Natural killer cell (primary cell): ENCODE measurements at regions not wholly inside any gene's neighbourhood (a gene's known extent, or its start where the extent isn't known, plus 50 kb on each side); places are given as distances from the start of the nearest gene placed in this dataset.

Experiments
- ATAC-seq, 3 donors: fragments of 150-1000 bp in 2 of 3; fragments of 200-7000 bp in 1 of 3; cut with Tn5 transposase; 1 replicate in 1 of 3; 2 replicates in 2 of 3; pipeline ENCODE4 v1.10.0; 2021; ENCODE audit warnings: mild to moderate bottlenecking in 2 of 3, moderate library complexity in 2 of 3
- DNase-seq, 2 donors: peaks; one replicate each; pipeline versions ENCODE4 v3.0.0 to v3.0.0-alpha.2; 2013 to 2021; ENCODE audit warnings: mixed read lengths in 1 of 2
- H3K27ac ChIP-seq: one replicate; pipeline ENCODE4 v1.5.1; 2013; ENCODE audit warnings: mild to moderate bottlenecking, low read length
- H3K27me3 ChIP-seq: one replicate; pipeline ENCODE4 v1.6.1; 2013; ENCODE audit warnings: low read length; ENCODE audit not compliant: control insufficient read depth, insufficient read depth
- H3K36me3 ChIP-seq: one replicate; pipeline ENCODE4 v1.6.1; 2013; ENCODE audit warnings: low read length; ENCODE audit not compliant: control insufficient read depth, insufficient read depth
- H3K4me1 ChIP-seq: one replicate; pipeline ENCODE4 v1.6.1; 2013; ENCODE audit warnings: low read length; ENCODE audit not compliant: control insufficient read depth, insufficient read depth
- H3K4me3 ChIP-seq: one replicate; pipeline ENCODE4 v1.5.1; 2013; ENCODE audit warnings: low read length
- H3K9me3 ChIP-seq: one replicate; pipeline ENCODE4 v1.6.1; 2013; ENCODE audit warnings: low read length; ENCODE audit not compliant: control insufficient read depth, insufficient read depth
- H3K27ac Mint-ChIP-seq, 2 donors: one replicate each; pipeline ENCODE4 v1.8.0; 2022; ENCODE audit warnings: mild to moderate bottlenecking in 2 of 2, mixed read lengths in 2 of 2, moderate library complexity in 1 of 2
- H3K27me3 Mint-ChIP-seq, 2 donors: one replicate each; pipeline ENCODE4 v1.8.0; 2022; ENCODE audit warnings: low read depth in 2 of 2, mixed read lengths in 2 of 2
- H3K36me3 Mint-ChIP-seq: one replicate; pipeline ENCODE4 v1.8.0; 2022; ENCODE audit warnings: mixed read lengths
- H3K4me1 Mint-ChIP-seq, 2 donors: one replicate each; pipeline ENCODE4 v1.8.0; 2022; ENCODE audit warnings: mixed read lengths in 2 of 2
- H3K4me3 Mint-ChIP-seq: one replicate; pipeline ENCODE4 v1.8.0; 2022; ENCODE audit warnings: mild to moderate bottlenecking, moderate library complexity, mixed read lengths
- H3K9me3 Mint-ChIP-seq, 2 donors: one replicate each; pipeline ENCODE4 v1.8.0; 2022; ENCODE audit warnings: mixed read lengths in 2 of 2
- CTCF ChIP-seq: fragments of 200-600 bp; IDR thresholded peaks from one replicate; pipeline ENCODE4 v1.8.0; 2022; ENCODE audit warnings: antibody characterized with exemption
- WGBS: methylation state at CpG from one replicate; pipeline ENCODE4 v1.1.7; 2013; ENCODE audit warnings: missing lambda C conversion rate; ENCODE audit not compliant: insufficient coverage; 5-methylcytosine and 5-hydroxymethylcytosine counted together
- intact Hi-C: fragments of 100-400 bp; cut with micrococcal nuclease; formaldehyde crosslinking; loops from one replicate; pipeline ENCODE4 v1.14.2; 2022

GRCh38 chr2:75407038-75407530, 153.7 kb downstream of the EVA1A start:
- intact Hi-C loops, result loop anchor here (10.0 kb wide), 1 partner anchor 692 kb away; no protein-coding TSS in a partner anchor
- no peaks in the 10 kb centered on the region for H3K4me1 ChIP-seq
- Mint-ChIP-seq H3K36me3 (no peaks in the 10 kb centered on the region), H3K4me3 (no peak overlapping the region), H3K9me3 (no peaks in the 10 kb centered on the region), H3K27me3 (peaks cover 13 to 30% of the 10 kb centered on the region in 2 donors), H3K4me1 (no peaks in the 10 kb centered on the region), H3K27ac (no peak overlapping the region)
- WGBS, result no CpG with 5 or more reads among the region's 3 CpGs
- no peaks in the 10 kb centered on the region for H3K9me3 ChIP-seq
- H3K4me3 ChIP-seq, result no peak overlapping the region
- no peak for TF ChIP-seq CTCF
- H3K36me3 ChIP-seq, result no peaks in the 10 kb centered on the region
- H3K27ac ChIP-seq, result no peak overlapping the region
- no peak for ATAC-seq
- no peak for DNase-seq
- no peaks in the 10 kb centered on the region for H3K27me3 ChIP-seq

GRCh38 chr2:75406131-75406581, 154.6 kb downstream of the EVA1A start:
- no CpG with 5 or more reads among the region's 1 CpG for WGBS

GRCh38 chr2:75405000-75405399, 155.7 kb downstream of the EVA1A start:
- H3K27me3 Mint-ChIP-seq, result peaks cover 13 to 33% of the 10 kb centered on the region in 2 donors
- H3K9me3 Mint-ChIP-seq, result no peaks in the 10 kb centered on the region
- no peak overlapping the region for H3K27ac Mint-ChIP-seq
- 78% methylated on average over 3 of the region's 3 CpGs for WGBS
- H3K4me1 Mint-ChIP-seq, result no peaks in the 10 kb centered on the region
- ATAC-seq, result no peak
- Histone ChIP-seq H3K27me3 (no peaks in the 10 kb centered on the region), H3K36me3 (no peaks in the 10 kb centered on the region), H3K4me3 (no peak overlapping the region), H3K4me1 (no peaks in the 10 kb centered on the region), H3K9me3 (no peaks in the 10 kb centered on the region), H3K27ac (no peak overlapping the region)
- no peak for TF ChIP-seq CTCF
- H3K36me3 Mint-ChIP-seq, result no peaks in the 10 kb centered on the region
- no peak overlapping the region for H3K4me3 Mint-ChIP-seq
- no peak for DNase-seq
- intact Hi-C loops, result loop anchor here (1.0 to 10.0 kb wide), 2 partner anchors 486 to 690 kb away; no protein-coding TSS in a partner anchor

More at GRCh38 chr2:75406131-75406581, 154.6 kb downstream of the EVA1A start:
- Mint-ChIP-seq H3K27ac (no peak overlapping the region), H3K4me3 (no peak overlapping the region), H3K27me3 (peaks cover 13 to 37% of the 10 kb centered on the region in 2 donors), H3K36me3 (no peaks in the 10 kb centered on the region), H3K9me3 (no peaks in the 10 kb centered on the region), H3K4me1 (no peaks in the 10 kb centered on the region)
- Histone ChIP-seq H3K9me3 (no peaks in the 10 kb centered on the region), H3K27ac (no peak overlapping the region), H3K4me1 (no peaks in the 10 kb centered on the region), H3K27me3 (no peaks in the 10 kb centered on the region), H3K36me3 (no peaks in the 10 kb centered on the region), H3K4me3 (no peak overlapping the region)
- ATAC-seq (no peak), DNase-seq (no peak)
- intact Hi-C loops, result loop anchor here (10.0 kb wide), 1 partner anchor 691 kb away; no protein-coding TSS in a partner anchor
- no peak for TF ChIP-seq CTCF

GRCh38 chr2:75403991-75404428, 156.7 kb downstream of the EVA1A start:
- TF ChIP-seq CTCF, result peak; percentile 82
- intact Hi-C loops, result loop anchor here (1.0 to 10.0 kb wide), 2 partner anchors 485 to 689 kb away; no protein-coding TSS in a partner anchor
- 25% methylated on average over 5 of the region's 9 CpGs for WGBS
- H3K27me3 ChIP-seq, result no peaks in the 10 kb centered on the region
- ATAC-seq, result peak in 1 of 3 donors; percentile 70
- Mint-ChIP-seq H3K4me1 (no peaks in the 10 kb centered on the region), H3K4me3 (no peak overlapping the region), H3K27me3 (peaks cover 15 to 30% of the 10 kb centered on the region in 2 donors), H3K27ac (no peak overlapping the region), H3K36me3 (no peaks in the 10 kb centered on the region), H3K9me3 (no peaks in the 10 kb centered on the region)
- H3K9me3 ChIP-seq, result no peaks in the 10 kb centered on the region
- peak in 1 of 2 donors; percentile 64 for DNase-seq
- no peak overlapping the region for H3K27ac ChIP-seq
- no peaks in the 10 kb centered on the region for H3K4me1 ChIP-seq
- no peak overlapping the region for H3K4me3 ChIP-seq
- H3K36me3 ChIP-seq, result no peaks in the 10 kb centered on the region
